ENCODE measurements at regions not wholly inside any gene's neighbourhood (a gene's known extent, or its start where the extent isn't known, plus 50 kb on each side); places are given as distances from the start of the nearest gene placed in this dataset.

GRCh38 chr1:71154429-71154828, 73.6 kb upstream of the ZRANB2 start (continued):
- TF ChIP-seq TP53 (CRISPR knock-in tag; IDR thresholded peaks at IDR 0.05) (no peak), ELK1 (IDR thresholded peaks at IDR 0.05; ENCODE audit: low read depth, low read length) (no peak), HEYL (CRISPR knock-in tag; IDR thresholded peaks at IDR 0.05) (no peak), GATA3 (IDR thresholded peaks at IDR 0.05; ENCODE audit: borderline replicate concordance) (no peak), USF2 (IDR thresholded peaks at IDR 0.05) (no peak), RFX5 (IDR thresholded peaks at IDR 0.05) (no peak), NR3C1 (IDR thresholded peaks at IDR 0.05) (no peak), PHF8 (IDR thresholded peaks at IDR 0.05; ENCODE audit: borderline replicate concordance, low read depth) (no peak)

GRCh38 chr1:71153826-71154225, 73.0 kb upstream of the ZRANB2 start:
- ATAC-seq = no peak
- 0% methylated on average over 2 of the region's 2 CpGs for WGBS (ENCODE audit: missing lambda C conversion rate)
- TF ChIP-seq REST (IDR thresholded peaks at IDR 0.05) = no peak
- TF ChIP-seq MAFK (IDR thresholded peaks at IDR 0.05; ENCODE audit: partially characterized antibody) = no peak
- no peak for TF ChIP-seq TP53 (CRISPR knock-in tag; IDR thresholded peaks at IDR 0.05)
- TF ChIP-seq POLR2AphosphoS2 (conservative IDR thresholded peaks at IDR 0.05; ENCODE audit: low read length) = no peak
- TF ChIP-seq HOXB5 (CRISPR knock-in tag; IDR thresholded peaks at IDR 0.05) = no peak
- no peak for TF ChIP-seq E2F6 (IDR thresholded peaks at IDR 0.05; ENCODE audit: borderline replicate concordance, low read depth)
- no peak for TF ChIP-seq HOXB13 (CRISPR knock-in tag; IDR thresholded peaks at IDR 0.05; ENCODE audit: low read depth)
- no peak for TF ChIP-seq HES2 (IDR thresholded peaks at IDR 0.05)
- no peak for TF ChIP-seq HOXA7 (CRISPR knock-in tag; IDR thresholded peaks at IDR 0.05)
- TF ChIP-seq TFCP2L1 (CRISPR knock-in tag; IDR thresholded peaks at IDR 0.05) = no peak
- TF ChIP-seq SMC3 (IDR thresholded peaks at IDR 0.05) = no peak
- TF ChIP-seq KDM5A (IDR thresholded peaks at IDR 0.05) = no peak
- TF ChIP-seq, protein P1, sequence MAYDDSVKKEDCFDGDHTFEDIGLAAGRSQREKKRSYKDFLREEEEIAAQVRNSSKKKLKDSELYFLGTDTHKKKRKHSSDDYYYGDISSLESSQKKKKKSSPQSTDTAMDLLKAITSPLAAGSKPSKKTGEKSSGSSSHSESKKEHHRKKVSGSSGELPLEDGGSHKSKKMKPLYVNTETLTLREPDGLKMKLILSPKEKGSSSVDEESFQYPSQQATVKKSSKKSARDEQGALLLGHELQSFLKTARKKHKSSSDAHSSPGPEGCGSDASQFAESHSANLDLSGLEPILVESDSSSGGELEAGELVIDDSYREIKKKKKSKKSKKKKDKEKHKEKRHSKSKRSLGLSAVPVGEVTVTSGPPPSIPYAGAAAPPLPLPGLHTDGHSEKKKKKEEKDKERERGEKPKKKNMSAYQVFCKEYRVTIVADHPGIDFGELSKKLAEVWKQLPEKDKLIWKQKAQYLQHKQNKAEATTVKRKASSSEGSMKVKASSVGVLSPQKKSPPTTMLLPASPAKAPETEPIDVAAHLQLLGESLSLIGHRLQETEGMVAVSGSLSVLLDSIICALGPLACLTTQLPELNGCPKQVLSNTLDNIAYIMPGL (CRISPR knock-in tag; IDR thresholded peaks at IDR 0.05; ENCODE audit: borderline replicate concordance) = no peak
- no peak for TF ChIP-seq SREBF2 (IDR thresholded peaks at IDR 0.05)
- no peak overlapping the region for H3K4me3 ChIP-seq
- H3K4me1 ChIP-seq = no peaks in the 10 kb centered on the region
- ChIA-PET POLR2A (no interaction called here), CTCF (no interaction called here)
- FAIRE-seq = no peak
- H3K9me3 ChIP-seq = no peaks in the 10 kb centered on the region
- no peak overlapping the region for H3K4me2 ChIP-seq
- DNase-seq (ENCODE audit: low read depth in 1 of 2, low spot score in 1 of 2) = no peak
- no peak overlapping the region for H3K27ac ChIP-seq
